ENCODE measurements at regions not wholly inside any gene's neighbourhood (a gene's known extent, or its start where the extent isn't known, plus 50 kb on each side); places are given as distances from the start of the nearest gene placed in this dataset.

- TF ChIP-seq GTF2F1 (IDR thresholded peaks at IDR 0.05; ENCODE audit: borderline replicate concordance, low read depth, low read length): no peak
- no peak for TF ChIP-seq ATF3 (IDR thresholded peaks at IDR 0.05; ENCODE audit: insufficient read depth, low read depth, low read length)
- no peak for TF ChIP-seq CHD7 (IDR thresholded peaks at IDR 0.05; ENCODE audit: insufficient replicate concordance, low read length)
- TF ChIP-seq SP4 (IDR thresholded peaks at IDR 0.05; ENCODE audit: low read length): no peak
- no peak for TF ChIP-seq NANOG (IDR thresholded peaks at IDR 0.05; ENCODE audit: insufficient read depth, low read depth, low read length, poor library complexity, severe bottlenecking)
Observed at GRCh38 chr7:98469088-98469487, 68.2 kb upstream of the BAIAP2L1 start (continued).
